Kidney glomerular epithelial cell (primary cell): ENCODE measurements at regions not wholly inside any gene's neighbourhood (a gene's known extent, or its start where the extent isn't known, plus 50 kb on each side); places are given as distances from the start of the nearest gene placed in this dataset.
"Not testable (repeated sequence)": the region's sequence is repeated elsewhere in the genome, so short reads cannot be mapped to it uniquely, and the experiment has no call there.

Source experiments
- DNase-seq: peaks from one replicate; lab custom pipeline; 2025; lab: John Stamatoyannopoulos, UW

- DNase-seq: no peak
Measured at GRCh38 chr22:48820481-48821345, 1007.0 kb downstream of the BRD1 start.

GRCh38 chr22:48819961-48820360 is 1007.7 kb downstream of the BRD1 start:
- no peak for DNase-seq

- no peak for DNase-seq
Measured at GRCh38 chr22:48819232-48819631, 1008.4 kb downstream of the BRD1 start.

GRCh38 chr22:48817491-48817890 is 1010.2 kb downstream of the BRD1 start:
- DNase-seq: not testable (repeated sequence)

GRCh38 chr22:48811885-48812284 is 1015.8 kb downstream of the BRD1 start:
- DNase-seq: no peak

- DNase-seq: no peak
Measured at GRCh38 chr22:48808038-48808960, 1019.4 kb downstream of the BRD1 start.

GRCh38 chr22:48807155-48807554 is 1020.5 kb downstream of the BRD1 start:
- DNase-seq: no peak

GRCh38 chr22:48806227-48806781 is 1021.4 kb downstream of the BRD1 start:
- DNase-seq: no peak

GRCh38 chr22:48805516-48805915 is 1022.2 kb downstream of the BRD1 start:
- DNase-seq: no peak

- DNase-seq: no peak
Measured at GRCh38 chr22:48804811-48805301, 1022.8 kb downstream of the BRD1 start.

- no peak for DNase-seq
Measured at GRCh38 chr22:48803948-48804810, 1023.5 kb downstream of the BRD1 start.

GRCh38 chr22:48803171-48803947 is 1024.3 kb downstream of the BRD1 start:
- DNase-seq: no peak

GRCh38 chr22:48802576-48802975 is 1025.1 kb downstream of the BRD1 start:
- DNase-seq: no peak

GRCh38 chr22:48800886-48801607 is 1026.6 kb downstream of the BRD1 start:
- DNase-seq: no peak

- no peak for DNase-seq
Measured at GRCh38 chr22:48800036-48800885, 1027.4 kb downstream of the BRD1 start.

- no peak for DNase-seq
Measured at GRCh38 chr22:48799227-48799970, 1028.3 kb downstream of the BRD1 start.

GRCh38 chr22:48798281-48799226 is 1029.1 kb downstream of the BRD1 start:
- DNase-seq: no peak
